ENCODE measurements at regions not wholly inside any gene's neighbourhood (a gene's known extent, or its start where the extent isn't known, plus 50 kb on each side); places are given as distances from the start of the nearest gene placed in this dataset.

DNA sequence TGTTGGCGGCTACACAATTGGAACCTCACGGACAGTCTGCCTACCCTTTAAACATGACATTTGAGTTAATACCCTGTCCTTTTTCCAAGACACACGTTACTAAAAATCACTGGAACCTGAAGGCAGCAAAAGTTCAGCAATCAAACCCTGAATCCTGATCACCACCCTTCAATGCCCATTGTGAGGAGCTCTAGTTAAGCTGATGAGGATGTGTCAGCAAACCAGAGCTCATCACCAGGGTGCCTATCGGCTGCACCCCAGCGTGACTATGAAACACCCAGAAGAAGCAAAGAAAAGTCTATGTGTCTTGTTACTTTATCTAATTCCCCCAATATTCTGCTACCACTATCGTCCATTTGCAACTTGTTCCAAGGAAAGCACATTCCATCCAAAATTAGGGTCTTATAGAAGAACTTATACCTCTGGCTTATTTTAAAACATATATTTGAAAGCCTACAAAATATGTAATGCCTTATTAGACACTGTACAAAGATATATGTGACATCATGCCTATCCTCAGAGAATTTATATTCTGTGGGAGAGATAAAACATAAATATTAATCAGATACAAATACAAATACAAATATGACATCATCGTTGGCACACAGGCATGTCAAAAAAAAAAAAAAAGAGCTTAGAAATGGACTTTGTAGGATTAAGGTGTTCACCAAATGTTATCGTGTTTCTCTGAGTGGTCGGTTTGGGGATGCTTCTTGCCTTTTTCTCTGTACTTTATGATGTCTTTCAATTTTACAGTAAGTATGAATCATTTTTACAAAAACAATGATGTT is 219.7 kb upstream of the SETMAR start:
- TF ChIP-seq, protein P1, sequence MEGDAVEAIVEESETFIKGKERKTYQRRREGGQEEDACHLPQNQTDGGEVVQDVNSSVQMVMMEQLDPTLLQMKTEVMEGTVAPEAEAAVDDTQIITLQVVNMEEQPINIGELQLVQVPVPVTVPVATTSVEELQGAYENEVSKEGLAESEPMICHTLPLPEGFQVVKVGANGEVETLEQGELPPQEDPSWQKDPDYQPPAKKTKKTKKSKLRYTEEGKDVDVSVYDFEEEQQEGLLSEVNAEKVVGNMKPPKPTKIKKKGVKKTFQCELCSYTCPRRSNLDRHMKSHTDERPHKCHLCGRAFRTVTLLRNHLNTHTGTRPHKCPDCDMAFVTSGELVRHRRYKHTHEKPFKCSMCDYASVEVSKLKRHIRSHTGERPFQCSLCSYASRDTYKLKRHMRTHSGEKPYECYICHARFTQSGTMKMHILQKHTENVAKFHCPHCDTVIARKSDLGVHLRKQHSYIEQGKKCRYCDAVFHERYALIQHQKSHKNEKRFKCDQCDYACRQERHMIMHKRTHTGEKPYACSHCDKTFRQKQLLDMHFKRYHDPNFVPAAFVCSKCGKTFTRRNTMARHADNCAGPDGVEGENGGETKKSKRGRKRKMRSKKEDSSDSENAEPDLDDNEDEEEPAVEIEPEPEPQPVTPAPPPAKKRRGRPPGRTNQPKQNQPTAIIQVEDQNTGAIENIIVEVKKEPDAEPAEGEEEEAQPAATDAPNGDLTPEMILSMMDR (conservative IDR thresholded peaks at IDR 0.05; ENCODE audit: low read depth, low read length), result no peak
- no peak for TF ChIP-seq EZH2 (IDR thresholded peaks at IDR 0.05; ENCODE audit: borderline replicate concordance, low read depth, low read length, poor library complexity, severe bottlenecking)
